B cell (primary cell): ENCODE measurements at regions not wholly inside any gene's neighbourhood (a gene's known extent, or its start where the extent isn't known, plus 50 kb on each side); places are given as distances from the start of the nearest gene placed in this dataset.

Source experiments
- EZH2 ChIP-seq: IDR thresholded peaks from 2 replicates; pipeline ENCODE4 v1.6.1; 2012; ENCODE audit warnings: borderline replicate concordance, low read depth, mild to moderate bottlenecking, moderate library complexity, low read length; ENCODE audit not compliant: insufficient read depth, poor library complexity, severe bottlenecking
- TF ChIP-seq, protein P1 (sequence below): fragments of 200-600 bp; IDR thresholded peaks from one replicate; pipeline ENCODE4 v1.8.0; 2022; ENCODE audit warnings: antibody characterized with exemption, mild to moderate bottlenecking

DNA sequence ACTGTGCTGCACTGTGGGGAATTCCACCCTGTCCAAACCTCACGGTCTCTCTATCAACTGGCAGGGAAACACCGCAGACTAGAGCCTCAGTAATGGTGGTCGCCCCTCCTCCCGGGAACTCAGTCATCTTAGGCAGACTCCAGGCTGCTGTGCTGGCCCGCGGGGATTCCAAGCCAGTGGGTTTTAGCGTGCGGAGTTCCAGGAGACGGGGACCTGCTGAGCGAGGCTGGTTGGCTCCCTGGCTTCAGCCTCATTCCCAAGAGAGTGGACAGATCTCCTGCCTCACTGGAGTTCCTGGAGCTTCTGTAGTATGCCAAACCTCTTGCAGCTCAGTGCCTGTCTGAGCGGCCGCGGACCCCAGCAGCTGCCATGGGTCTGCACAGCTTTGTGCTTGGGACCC is 455.6 kb downstream of the CCDC91 start:
- TF ChIP-seq, protein P1, sequence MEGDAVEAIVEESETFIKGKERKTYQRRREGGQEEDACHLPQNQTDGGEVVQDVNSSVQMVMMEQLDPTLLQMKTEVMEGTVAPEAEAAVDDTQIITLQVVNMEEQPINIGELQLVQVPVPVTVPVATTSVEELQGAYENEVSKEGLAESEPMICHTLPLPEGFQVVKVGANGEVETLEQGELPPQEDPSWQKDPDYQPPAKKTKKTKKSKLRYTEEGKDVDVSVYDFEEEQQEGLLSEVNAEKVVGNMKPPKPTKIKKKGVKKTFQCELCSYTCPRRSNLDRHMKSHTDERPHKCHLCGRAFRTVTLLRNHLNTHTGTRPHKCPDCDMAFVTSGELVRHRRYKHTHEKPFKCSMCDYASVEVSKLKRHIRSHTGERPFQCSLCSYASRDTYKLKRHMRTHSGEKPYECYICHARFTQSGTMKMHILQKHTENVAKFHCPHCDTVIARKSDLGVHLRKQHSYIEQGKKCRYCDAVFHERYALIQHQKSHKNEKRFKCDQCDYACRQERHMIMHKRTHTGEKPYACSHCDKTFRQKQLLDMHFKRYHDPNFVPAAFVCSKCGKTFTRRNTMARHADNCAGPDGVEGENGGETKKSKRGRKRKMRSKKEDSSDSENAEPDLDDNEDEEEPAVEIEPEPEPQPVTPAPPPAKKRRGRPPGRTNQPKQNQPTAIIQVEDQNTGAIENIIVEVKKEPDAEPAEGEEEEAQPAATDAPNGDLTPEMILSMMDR: no peak
- TF ChIP-seq EZH2: no peak
